ENCODE measurements at regions not wholly inside any gene's neighbourhood (a gene's known extent, or its start where the extent isn't known, plus 50 kb on each side); places are given as distances from the start of the nearest gene placed in this dataset.

DNA sequence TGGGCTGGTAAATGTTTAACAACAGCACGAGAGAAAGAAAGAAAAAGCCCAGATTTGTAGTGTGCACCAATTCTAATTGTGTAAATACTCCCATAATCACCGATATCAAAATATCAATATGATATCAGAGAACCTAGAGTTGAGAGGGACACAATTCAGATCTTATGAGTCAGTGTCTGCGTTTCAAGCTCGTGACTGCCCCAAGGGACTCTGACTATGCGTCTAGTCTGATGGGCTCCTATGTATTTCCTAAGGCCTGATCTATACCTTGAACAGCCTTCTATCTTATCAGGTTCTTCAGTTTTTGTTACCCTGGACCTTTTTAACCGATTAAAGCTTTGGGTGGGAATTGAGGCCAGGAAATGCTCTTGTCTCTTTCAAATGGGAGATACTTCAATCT, 243.0 kb upstream of the SLC24A2 start:
- TF ChIP-seq POLR2A (IDR thresholded peaks at IDR 0.05; ENCODE audit: low read length) (no peak), GATA1 (IDR thresholded peaks at IDR 0.05; ENCODE audit: low read depth, low read length) (no peak)

All from erythroblast (primary cell).